ENCODE measurements at regions not wholly inside any gene's neighbourhood (a gene's known extent, or its start where the extent isn't known, plus 50 kb on each side); places are given as distances from the start of the nearest gene placed in this dataset.
A peak's percentile ranks its signal among the peaks of the same experiment; 100 is the strongest.
"Not testable (repeated sequence)": the region's sequence is repeated elsewhere in the genome, so short reads cannot be mapped to it uniquely, and the experiment has no call there.

DNA sequence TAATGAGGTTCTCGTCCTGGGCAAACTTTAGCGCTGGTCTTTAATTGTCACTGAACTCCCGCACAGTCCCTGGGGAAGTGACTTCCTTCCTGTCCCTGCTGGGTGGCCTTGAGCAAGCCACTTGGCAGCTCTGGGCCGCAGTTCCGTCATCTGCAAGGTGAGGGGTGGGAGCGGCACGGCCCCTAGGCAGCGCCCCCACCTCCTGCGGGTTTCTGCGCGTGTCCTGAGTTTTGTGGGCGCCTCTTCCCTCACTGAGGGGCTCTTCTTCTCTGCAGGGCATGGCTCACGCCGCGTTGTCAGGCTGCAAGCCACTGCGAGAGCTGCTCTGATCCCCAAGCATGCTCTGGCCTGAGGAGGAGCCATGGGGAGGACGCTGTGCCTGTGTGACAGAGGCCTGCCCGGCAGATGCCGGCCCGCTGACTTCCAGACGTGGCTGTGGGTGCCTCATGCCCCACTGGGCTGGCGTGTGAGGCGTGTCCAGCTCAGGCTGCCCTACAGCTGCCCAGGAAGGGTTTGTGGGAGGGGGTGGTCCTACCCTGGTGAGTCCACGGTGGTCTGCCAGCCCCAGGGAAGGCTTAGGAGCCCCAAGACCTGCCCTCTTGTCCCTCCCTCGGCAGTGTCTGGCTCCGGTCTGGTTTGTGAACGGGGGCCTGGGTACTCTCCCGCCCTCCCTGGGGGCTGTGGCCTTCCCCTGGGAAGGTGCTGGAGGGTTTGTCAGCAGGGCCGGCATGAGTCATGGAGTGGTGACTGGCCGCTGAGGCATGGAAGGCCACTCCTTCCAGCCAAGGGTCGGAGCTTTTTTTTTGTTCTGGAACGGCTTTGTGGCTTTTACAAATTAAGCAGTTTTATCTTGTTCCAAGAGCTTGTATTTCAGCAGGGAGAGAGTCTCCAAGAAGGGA lies 182.0 kb downstream of the SEC14L1 start:
- DNase-seq: no peak

DNA sequence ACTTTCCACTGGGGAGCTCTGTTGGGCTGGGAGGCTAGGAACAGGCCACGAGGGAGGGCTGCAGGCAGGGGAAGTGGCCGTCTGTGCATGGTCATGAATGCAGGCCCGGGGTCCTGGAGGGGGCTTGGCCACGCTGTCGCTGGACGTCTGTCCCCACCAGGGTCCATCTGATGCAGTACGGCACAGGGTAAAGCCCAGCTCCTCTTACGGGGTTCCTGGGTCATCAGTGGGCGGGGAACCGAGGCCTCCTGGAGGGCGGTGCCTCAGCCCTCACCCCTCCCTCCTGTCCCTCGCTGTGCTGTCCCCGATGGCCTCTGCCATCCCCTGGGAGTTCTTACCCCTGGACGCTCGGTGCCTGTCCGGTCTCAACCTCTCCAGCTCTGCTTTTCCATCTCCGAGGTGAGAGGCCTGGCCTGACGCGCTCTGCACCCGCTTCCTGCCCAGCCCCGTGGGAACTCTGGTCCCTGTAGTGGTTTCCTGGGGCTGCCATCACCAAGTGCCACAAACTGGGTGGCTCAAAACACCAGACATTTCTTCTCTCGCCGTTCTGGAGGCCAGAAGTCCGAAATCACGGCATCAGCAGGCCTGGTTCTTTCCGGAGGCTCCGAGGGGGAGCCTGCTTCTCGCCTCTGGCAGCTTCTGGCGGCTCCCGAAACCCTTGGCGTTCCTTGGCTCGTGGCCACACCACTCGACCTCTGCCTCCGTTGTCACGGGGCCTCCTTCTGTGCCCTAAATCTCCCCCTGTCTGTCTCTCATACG lies 182.8 kb downstream of the SEC14L1 start:
- peak; percentile 23 for DNase-seq

DNA sequence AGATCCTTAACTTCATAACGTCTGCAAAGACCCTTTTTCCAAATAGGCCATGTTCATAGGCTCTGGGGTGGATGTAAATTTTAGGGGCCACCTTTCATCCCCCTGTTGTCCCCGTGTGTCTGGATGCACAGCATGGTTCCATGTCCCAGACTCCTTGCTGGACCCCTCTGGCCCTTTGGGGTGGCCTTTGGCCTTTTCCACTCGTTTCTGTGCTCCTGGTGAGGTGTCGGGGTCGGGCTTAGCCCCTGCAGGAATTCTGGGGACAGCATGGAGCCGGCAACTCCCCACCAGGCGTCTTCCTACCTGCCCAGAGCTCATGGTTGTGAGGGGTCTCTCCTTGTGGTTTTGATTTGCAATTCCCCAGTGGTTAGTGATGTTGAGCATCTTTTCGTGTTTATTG lies 183.5 kb downstream of the SEC14L1 start:
- DNase-seq: no peak

DNA sequence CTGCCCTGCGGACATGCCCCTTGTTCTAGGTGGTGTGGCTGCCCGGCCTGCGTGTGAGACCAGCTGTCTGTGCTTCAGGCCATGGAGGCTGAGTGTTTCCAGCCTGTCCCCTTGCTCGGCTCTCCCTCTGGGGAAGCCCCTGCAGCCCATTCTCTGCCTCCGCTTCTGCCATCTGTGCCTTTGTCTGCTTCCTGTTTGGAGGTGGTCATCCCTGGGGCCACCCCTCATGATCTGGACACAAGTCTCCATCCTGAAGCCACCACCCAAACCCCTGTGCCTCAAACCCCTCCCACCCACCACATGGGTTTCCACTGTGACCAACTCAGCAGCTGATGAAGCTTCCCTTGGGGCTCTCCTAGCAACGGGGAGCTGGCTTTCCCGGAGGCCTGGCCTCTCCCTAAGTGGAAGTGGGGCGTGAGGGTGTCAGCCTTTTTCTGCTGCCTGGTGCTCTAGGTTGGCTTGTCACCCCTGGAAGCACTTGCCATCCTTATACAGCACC lies 184.9 kb downstream of the SEC14L1 start:
- DNase-seq: no peak

DNA sequence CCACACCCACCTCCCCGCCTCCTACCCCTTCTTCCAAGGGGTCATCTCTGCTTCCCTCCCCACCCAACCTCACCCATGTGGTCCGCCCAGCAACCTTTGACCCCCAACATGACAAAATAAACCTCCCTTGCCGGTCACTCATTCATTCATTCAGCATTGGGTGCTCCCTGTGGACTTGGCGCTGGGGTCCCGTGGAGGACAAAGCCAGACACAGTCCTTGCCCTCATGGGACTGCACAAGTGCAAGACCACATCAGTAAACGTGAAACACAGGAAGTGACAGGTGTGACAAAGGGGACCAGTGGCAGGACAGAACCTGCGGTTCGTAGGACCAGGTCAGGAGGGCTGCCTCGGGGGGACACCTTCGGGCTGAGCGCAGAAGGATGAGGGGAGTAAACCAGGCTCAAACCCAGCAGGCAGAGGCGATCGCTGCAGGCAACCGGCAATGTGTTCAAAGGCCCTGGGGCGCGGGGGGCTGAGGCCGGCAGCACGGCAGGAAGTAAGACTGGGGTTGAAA lies 185.4 kb downstream of the SEC14L1 start:
- DNase-seq: peak; percentile 9

DNA sequence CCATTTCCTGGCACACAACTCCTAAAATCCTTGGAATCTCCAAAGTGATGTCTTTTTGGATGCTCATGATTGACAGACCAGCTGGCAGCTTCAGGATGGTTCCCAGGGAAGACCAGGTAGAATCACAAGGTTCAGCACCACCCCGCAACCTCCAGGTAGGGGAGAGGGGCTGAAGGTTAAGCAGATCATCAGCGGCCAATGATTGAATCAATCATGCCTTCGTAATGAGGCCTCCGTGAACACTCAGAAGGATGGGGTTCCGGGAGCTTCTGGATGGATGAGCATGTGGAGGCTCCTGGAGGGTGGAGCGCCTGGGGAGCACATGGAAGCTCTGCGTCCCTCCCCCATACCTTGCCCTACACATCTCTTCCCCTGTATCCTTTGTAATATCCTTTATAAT lies 185.9 kb downstream of the SEC14L1 start:
- DNase-seq: no peak

DNA sequence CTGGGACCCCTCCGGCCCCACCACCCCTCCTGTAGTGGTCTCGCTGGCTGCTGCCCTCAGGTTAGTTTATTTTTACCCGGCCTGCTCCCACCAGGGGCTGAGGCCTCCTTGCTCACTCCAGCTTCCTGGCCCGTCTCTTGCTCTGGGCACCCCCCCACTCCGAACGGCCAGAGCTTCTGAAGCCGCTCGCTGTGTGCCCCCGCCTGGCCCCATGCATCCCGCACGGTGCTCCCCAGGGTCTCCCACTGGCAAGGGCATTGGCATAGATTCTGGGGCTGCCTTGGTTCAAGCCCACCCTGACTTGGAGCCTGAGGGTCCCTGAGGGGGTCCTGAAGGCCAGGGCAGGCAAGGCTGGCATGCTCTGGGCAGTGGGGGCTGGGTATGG lies 186.4 kb downstream of the SEC14L1 start:
- DNase-seq: no peak

DNA sequence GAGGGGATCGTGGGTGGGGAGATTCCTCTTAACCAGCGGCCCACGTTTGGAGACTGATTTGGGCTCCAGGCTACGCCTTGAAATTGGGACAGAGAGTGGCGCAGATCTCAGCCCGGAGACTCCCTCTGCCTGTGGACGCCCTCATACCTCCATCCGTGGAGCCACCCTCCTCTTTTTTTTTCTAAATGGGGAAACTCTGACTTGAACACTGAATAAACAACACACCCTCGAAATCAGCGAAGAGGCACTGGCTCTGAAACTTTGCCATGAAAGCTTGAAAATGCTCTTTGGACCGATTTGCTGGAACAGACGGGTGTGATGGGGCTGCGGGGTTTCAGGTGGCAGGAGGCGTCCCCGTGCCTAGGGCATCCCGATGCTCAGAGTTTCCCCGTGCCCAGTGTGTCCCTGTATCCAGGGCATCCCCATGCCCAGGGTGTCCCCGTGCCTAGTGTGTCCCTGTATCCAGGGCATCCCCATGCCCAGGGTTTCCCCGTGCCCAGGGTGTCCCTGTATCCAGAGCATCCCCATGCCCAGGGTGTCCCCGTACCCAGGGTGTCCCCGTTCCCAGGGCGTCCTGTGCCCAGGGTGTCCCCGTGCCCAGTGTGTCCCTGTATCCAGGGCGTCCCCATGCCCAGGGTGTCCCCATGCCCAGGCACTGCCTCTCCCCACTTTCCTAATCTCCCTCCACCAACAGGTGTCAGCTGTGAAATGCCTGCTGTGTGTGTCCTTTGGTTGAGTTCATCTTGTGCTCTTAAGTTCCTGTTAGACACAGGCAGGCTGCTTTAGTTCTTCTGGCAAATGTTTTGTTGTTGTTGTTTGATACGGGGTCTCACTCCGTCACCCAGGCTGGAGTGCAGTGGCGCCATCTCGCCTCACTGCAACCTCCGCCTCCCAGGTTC lies 187.0 kb downstream of the SEC14L1 start:
- no peak for DNase-seq

DNA sequence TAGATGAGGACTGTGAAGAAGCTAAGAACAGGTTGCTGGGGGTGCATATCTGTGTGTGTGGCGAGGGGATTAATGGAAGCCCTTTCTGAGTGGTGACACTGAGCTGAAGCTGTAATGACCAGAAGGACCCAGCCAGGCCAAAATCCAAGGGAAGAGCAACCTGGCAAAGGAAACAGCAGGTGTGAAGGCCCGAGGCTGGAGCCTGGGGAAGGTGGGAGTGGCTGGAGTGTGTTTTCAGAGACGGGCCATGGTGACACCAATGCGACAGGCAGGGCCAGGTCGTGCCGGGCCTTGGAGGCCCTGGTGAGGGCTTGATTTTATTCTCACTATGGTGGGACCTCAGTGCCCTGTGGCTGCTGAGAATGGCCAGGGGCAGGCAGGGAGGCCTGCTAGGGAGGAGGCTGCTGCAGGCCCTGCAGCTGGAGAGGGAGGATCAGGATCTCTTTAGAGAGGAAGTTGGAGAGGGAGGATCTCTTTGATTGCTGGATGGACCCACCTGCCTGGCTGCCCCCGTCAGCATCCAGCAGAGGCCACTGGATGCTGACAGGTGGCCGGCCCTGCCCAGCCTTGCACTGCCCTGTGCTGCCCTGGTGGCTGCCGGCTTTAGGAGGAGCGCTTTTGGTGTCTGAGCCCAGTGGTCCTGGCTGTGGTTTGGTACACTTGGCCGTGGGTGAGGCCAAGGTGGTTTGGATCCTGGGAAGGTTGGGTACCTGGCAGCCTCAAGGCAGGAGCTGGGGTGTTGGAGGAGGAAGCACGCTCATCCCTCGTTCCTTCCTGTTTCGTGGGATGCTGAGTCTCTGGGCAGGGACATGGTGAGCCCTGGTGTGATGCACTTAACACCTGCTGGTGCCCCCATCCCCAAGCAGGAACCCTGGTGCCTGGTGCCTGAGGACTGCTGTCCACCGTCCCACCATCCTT lies 188.3 kb downstream of the SEC14L1 start:
- DNase-seq: no peak

DNA sequence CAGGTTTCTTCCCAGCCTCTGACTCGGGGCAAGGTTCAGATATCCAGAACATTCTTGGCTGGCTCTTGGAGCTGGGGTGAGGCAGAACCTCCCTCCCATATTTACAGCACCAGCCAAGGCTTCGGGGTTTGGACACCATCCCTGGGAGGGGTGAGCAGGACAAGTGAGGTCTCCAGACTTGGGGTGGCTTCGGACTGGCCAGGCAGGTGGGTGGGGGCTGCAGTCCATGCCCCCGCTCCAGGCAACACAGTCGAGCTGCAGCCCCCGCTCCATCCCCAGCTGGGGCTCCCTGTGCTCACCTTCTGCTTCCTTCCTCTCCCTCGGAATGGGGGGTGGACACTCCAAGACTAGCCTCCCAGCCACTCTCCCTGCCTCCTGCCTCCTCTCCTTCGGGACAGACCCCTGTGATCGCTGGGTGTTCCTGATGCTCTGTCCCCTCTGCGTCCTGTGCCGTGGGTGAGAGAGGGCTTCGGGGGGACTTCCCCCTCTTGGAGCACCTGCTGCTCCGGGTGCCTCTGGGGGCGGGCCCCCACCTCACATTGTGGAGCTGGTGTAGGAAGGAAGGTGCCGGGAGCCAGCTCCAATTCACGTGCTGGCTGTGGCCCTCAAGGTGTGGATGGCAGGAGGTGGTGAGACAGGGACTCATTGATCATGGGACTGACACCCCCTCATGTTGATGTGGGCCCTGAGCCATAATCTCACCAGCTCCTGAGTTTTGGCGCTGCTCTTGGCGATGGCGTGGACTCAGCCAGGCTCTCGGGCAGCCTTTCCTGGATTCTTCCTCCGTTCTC lies 189.2 kb downstream of the SEC14L1 start:
- no peak for DNase-seq

DNA sequence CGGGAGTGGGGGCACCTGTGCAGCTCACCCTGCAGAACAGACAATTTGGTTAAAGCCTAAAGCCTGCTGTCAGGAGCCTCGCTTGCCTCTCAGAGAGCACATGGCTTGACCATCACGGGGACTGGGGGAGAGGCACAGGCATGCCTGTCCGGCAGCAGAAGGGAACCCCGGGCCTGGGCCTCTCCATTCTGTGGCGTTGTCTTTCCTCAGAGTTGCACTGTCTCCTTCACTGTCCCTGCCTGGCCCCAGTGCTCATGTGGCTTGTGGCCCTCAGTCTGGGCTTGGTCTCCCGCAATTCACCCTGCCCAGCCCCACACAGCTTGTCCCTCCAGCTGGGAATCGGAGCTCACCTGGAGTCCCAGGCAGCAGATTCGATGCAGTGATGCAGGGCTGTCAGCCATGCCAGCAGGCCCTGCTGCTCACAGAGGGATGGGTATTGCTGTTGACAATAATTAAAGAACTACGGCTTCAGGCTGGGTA lies 189.9 kb downstream of the SEC14L1 start:
- DNase-seq: no peak

DNA sequence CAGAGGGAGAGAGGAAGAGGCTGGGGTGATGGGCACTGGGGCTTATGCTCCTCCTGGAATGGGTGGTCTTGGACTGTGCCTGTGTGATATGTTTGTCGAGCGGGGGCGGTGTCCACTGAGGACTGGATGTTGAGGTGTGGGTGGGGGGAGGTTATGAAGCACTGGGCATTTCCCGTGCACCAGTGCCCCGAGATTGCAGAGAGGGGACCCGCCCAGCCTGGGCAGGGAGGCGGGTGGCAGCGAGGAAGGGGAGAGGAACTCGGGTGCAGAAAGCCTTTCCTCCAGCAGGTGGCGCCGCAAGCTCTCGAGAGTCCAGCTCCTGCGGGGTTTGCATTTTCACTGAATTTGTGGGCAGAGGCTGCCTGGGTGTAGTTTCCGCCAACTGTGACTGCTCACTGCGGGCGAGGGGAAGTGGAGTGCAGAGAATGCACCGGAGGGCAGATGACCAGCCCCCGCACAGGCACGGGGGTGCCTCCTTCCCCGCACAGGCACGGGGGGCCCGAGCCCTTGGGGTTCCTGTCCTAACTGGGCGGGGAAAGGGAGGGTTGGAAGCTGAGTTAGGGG lies 190.6 kb downstream of the SEC14L1 start:
- DNase-seq: peak; percentile 94

DNA sequence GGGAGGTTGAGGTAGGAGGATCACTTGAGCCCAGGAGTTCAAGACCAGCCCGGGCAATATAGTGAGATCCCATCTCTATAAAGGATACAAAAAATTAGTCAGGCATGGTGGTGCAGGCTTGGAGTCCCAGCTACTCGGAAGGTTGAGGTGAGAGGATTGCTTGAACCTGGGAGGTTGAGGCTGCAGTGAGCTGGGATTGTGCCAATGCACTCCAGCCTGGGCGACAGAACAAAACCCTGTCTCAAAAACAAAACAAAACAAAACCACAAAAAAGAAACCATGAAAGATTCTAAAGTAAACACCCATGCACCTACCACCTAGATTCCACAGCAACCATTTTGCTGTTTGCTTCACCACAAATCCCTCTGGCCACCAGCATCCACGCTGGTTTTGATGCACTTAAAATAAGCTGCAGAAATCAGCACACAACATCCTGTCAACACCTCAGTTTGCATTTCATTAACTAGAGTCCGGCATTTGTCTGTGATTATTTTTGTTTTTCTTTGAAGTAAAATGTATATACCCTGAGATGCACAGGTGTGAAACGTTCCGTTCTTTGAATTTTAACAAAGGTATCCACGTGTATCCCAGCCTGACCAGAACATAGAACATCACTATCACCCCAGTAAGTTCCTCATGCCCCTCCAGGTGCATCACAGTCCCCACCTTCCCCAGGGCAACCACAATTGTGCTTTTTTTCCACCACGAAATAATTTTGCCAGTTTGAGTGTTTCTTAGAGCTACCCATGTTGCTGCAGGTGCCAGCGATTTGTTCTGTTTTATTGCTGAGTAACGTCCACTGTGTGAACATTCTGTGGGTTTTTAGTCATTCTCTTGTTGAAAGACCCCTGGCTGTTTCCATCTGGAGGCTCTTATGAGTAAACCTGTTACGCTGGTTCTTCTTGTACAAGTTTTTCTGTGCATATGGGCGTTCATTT lies 191.5 kb downstream of the SEC14L1 start:
- peak; percentile 61 for DNase-seq

DNA sequence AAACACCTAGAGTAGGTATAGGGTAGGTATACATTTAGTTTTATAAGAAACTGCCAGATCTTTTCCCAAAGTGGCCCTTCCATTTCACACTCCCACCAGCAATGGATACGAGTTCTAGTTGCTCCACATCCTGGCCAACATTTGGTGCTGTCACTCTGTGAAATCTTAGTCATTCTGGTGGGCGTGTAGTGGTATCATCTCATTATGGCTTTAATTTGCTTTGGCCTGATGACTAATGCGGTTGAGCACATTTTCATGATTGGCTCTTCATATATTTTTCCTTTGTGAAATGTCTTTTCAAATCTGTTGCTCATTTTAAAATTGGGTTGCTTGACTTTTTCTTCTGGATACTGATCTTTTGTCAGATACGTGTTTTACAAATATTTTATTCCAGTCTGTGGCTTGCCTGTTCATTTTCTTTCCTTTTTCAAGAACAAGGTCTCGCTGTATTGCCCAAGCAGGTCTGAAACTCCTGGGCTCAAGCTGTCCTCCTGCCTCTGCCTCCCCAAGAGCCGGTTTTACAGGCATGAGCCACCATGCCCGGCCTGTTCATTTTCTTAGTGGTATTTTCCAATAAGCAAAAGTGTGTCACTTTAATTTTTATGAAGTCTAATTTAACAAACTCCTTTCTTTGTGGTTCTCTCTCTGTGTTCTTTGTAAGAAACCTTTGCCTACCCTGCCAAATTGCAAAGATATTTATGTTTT lies 192.4 kb downstream of the SEC14L1 start:
- DNase-seq: peak; percentile 31

DNA sequence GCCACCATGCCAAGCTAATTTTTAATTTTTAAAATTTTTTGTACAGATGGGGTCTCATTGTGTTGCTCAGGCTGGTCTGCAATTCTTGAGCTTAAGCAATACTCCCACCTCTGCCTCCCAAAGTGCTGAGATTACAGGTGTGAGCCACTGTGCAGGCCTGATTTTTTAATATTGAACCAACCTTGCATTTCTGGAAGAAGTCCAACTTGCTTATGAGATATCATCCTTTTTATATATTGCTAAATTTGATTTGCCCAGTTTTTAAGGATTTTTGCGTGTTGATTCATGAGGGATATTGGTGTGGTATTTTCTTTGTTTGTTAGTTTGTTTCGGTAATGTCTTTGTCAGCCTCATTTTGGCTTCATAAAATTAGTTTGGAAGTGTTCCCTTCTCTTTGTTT lies 196.4 kb downstream of the SEC14L1 start:
- no peak for DNase-seq

DNA sequence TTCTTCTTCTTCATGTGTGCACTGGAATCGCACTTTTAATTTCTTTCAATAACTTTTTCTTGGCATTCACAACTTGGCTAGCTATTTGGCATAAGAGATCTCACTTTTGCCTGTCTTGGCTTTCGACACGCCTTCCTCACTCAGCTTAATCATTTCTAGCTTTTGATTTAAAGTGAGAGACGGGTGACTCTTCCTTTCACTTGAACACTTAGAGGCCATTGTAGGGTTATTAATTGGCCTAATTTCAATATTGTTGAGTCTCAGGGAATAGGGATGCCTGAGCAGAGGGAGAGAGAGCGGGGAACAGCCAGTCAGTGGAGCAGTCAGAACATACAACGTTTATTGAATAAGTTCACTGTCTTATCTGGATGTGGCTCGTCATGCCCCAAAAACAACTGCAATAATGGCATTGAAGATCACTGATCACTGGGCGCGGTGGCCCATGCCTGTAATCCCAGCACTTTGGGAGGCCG lies 200.3 kb downstream of the SEC14L1 start:
- DNase-seq: no peak

DNA sequence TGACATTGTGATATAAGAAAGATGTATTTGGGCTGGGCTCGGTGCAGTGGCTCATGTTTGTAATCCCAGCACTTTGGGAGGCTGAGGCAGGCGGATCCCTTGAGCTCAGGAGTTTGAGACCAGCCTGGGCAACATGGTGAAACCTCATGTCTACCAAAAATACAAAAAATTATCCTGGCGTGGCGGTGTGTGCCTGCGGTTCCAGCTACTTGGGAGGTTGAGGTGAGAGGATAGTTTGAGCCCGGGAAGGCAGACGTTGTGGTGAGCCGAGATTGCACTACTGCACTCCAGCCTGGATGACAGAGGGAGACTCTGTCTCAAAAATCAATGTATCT lies 201.9 kb downstream of the SEC14L1 start:
- DNase-seq: not testable (repeated sequence)

Data from CD4-positive, alpha-beta T cell treated with Interleukin-21 for 1 hour (primary cell).